Thyroid gland (tissue), 4 donors: ENCODE measurements at regions not wholly inside any gene's neighbourhood (a gene's known extent, or its start where the extent isn't known, plus 50 kb on each side); places are given as distances from the start of the nearest gene placed in this dataset.

Experiments
- DNase-seq, 2 donors: peaks; one replicate each; pipeline ENCODE4 v3.0.0-alpha.2; 2019
- H3K27ac ChIP-seq, 3 donors: fragments of 200-600 bp; sonication (generic); 1 replicate in 2 of 3; 2 replicates in 1 of 3; pipeline ENCODE4 v1.5.1; 2016 to 2019; ENCODE audit warnings: mild to moderate bottlenecking in 1 of 3, moderate library complexity in 1 of 3
- H3K27me3 ChIP-seq: fragments of 200-600 bp; sonication (generic); one replicate; pipeline ENCODE4 v1.5.1; 2019
- H3K36me3 ChIP-seq, 2 donors: fragments of 200-600 bp; sonication (generic); one replicate each; pipeline ENCODE4 v1.5.1; 2016 to 2019
- H3K4me1 ChIP-seq, 2 donors: fragments of 200-600 bp; sonication (generic); one replicate each; pipeline ENCODE4 v1.5.1; 2017 to 2019
- H3K4me3 ChIP-seq, 3 donors: fragments of 200-600 bp; sonication (generic); replicated peaks in 1 of 3; 1 replicate in 2 of 3; 2 replicates in 1 of 3; pipeline ENCODE4 v1.5.1; 2016; ENCODE audit warnings: mild to moderate bottlenecking in 1 of 3
- H3K9me3 ChIP-seq: fragments of 200-600 bp; sonication (generic); one replicate; pipeline ENCODE4 v1.5.1; 2017
- POLR2A ChIP-seq, 2 donors: fragments of 450-650 bp; IDR thresholded peaks; one replicate each; pipeline ENCODE4 v1.6.1; 2017; ENCODE audit warnings: antibody characterized with exemption in 2 of 2, mild to moderate bottlenecking in 2 of 2, moderate library complexity in 1 of 2
- WGBS, 2 donors: methylation state at CpG; one replicate each; pipeline ENCODE4 v1.1.5; 2017; 5-methylcytosine and 5-hydroxymethylcytosine counted together
- intact Hi-C: fragments of 100-400 bp; cut with DNase I; formaldehyde crosslinking; loops from one replicate; pipeline ENCODE4 v1.15.1; 2023
- TF ChIP-seq, protein P1 (sequence below), 6 experiments: fragments of 200-600 bp in 3 of 6; fragments of 450-650 bp in 3 of 6; sonication (generic) in 3 of 6; IDR thresholded peaks; one replicate each; pipeline ENCODE4 v1.5.1; 2016 to 2019; ENCODE audit warnings: antibody characterized with exemption in 6 of 6, mild to moderate bottlenecking in 2 of 6, inconsistent platforms in 1 of 6, moderate library complexity in 1 of 6

DNA sequence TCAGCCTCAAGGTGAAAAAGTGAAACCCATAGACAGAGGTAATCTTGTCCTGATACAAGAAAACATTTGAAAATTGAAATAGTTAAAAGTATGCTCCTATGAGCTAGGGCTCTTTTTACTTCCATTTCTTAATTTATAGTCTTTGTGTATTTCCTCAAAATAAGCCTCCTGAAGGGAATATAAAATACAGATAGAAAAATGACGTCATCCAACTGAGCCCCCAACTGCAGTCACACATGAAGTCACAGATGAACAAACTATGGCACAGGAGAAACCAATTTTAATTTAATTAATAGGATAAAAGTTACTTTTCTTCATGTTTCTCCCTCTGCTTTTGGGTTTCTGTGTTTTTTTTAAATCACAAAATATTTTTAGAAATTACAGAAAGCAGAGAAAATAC lies 280.3 kb downstream of the HTR7 start:
- H3K27me3 ChIP-seq = no peaks in the 10 kb centered on the region
- no peak overlapping the region for H3K4me3 ChIP-seq
- H3K9me3 ChIP-seq = no peaks in the 10 kb centered on the region
- WGBS, 2 donors = 69 to 76% methylated on average over 1 of the region's 1 CpG
- no peak for DNase-seq
- no peaks in the 10 kb centered on the region for H3K36me3 ChIP-seq
- TF ChIP-seq, protein P1, sequence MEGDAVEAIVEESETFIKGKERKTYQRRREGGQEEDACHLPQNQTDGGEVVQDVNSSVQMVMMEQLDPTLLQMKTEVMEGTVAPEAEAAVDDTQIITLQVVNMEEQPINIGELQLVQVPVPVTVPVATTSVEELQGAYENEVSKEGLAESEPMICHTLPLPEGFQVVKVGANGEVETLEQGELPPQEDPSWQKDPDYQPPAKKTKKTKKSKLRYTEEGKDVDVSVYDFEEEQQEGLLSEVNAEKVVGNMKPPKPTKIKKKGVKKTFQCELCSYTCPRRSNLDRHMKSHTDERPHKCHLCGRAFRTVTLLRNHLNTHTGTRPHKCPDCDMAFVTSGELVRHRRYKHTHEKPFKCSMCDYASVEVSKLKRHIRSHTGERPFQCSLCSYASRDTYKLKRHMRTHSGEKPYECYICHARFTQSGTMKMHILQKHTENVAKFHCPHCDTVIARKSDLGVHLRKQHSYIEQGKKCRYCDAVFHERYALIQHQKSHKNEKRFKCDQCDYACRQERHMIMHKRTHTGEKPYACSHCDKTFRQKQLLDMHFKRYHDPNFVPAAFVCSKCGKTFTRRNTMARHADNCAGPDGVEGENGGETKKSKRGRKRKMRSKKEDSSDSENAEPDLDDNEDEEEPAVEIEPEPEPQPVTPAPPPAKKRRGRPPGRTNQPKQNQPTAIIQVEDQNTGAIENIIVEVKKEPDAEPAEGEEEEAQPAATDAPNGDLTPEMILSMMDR (IDR thresholded peaks at IDR 0.05) = no peak
- no peak for TF ChIP-seq POLR2A (IDR thresholded peaks at IDR 0.05)
- no peak overlapping the region for H3K27ac ChIP-seq
- H3K4me1 ChIP-seq = no peaks in the 10 kb centered on the region
- intact Hi-C loops = no loop called here

DNA sequence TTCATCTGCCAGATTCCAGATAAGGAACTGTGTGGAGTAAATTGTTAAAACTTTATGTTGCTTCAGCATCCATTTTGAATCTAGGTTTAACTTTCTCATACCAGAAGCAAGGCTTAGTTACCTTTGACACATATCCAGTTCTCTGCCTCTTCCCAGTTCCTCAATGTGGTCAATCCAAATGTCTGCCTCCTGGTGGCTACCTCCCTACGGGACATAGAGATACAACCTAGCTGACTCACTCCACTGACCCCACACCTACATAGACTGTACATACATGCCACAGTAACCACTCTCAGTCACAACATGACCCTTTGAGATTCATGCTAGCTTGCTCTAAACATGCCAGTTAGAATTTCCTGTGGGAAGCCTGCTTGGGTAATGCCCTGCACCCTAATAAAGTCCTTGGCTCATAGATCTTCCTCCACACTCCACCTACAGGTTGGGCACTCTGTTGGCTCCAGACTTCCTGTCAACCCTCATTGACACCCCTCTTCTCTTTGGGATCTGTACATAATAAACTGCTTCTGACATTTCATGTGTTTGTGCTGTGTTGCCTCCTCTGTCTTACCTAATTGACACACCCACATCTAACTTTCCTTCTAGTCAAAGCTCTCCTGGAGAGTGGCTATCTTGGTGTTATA lies 278.1 kb downstream of the HTR7 start:
- Histone ChIP-seq H3K27me3 (no peaks in the 10 kb centered on the region), H3K36me3 (no peaks in the 10 kb centered on the region), H3K9me3 (no peaks in the 10 kb centered on the region), H3K27ac (no peak overlapping the region), H3K4me1 (no peaks in the 10 kb centered on the region), H3K4me3 (no peak overlapping the region)
- WGBS, 2 donors = 42 to 50% methylated on average over 1 of the region's 1 CpG
- TF ChIP-seq, protein P1 (IDR thresholded peaks at IDR 0.05) = no peak
- no peak for TF ChIP-seq POLR2A (IDR thresholded peaks at IDR 0.05)
- DNase-seq = no peak
- intact Hi-C loops = no loop called here

GRCh38 chr10:90583416-90583815 lies 274.4 kb downstream of the HTR7 start:
- intact Hi-C loops = no loop called here
- DNase-seq = no peak
- Histone ChIP-seq H3K27ac (no peak overlapping the region), H3K4me1 (no peaks in the 10 kb centered on the region), H3K4me3 (no peak overlapping the region), H3K9me3 (no peaks in the 10 kb centered on the region), H3K36me3 (no peaks in the 10 kb centered on the region), H3K27me3 (no peaks in the 10 kb centered on the region)
- WGBS, 2 donors = 69 to 73% methylated on average over 3 of the region's 3 CpGs
- TF ChIP-seq, protein P1 (IDR thresholded peaks at IDR 0.05) = no peak
- no peak for TF ChIP-seq POLR2A (IDR thresholded peaks at IDR 0.05)

- Histone ChIP-seq H3K9me3 (no peaks in the 10 kb centered on the region), H3K36me3 (no peaks in the 10 kb centered on the region), H3K4me1 (no peaks in the 10 kb centered on the region), H3K27ac (no peak overlapping the region), H3K27me3 (no peaks in the 10 kb centered on the region), H3K4me3 (no peak overlapping the region)
- no peak for DNase-seq
- WGBS, 2 donors = 29 to 41% methylated on average over 1 of the region's 1 CpG
- intact Hi-C loops = no loop called here
- TF ChIP-seq POLR2A (IDR thresholded peaks at IDR 0.05) = no peak
- TF ChIP-seq, protein P1 (IDR thresholded peaks at IDR 0.05) = no peak
These were observed 270.8 kb downstream of the HTR7 start for GRCh38 chr10:90587081-90587491.

- no peak overlapping the region for H3K4me3 ChIP-seq
- DNase-seq = no peak
These were observed 270.3 kb downstream of the HTR7 start for GRCh38 chr10:90587561-90587960.

More at GRCh38 chr10:90587561-90587960, 270.3 kb downstream of the HTR7 start:
- no peaks in the 10 kb centered on the region for H3K36me3 ChIP-seq
- TF ChIP-seq, protein P1 (IDR thresholded peaks at IDR 0.05) = no peak
- no peak for TF ChIP-seq POLR2A (IDR thresholded peaks at IDR 0.05)
- no peak overlapping the region for H3K27ac ChIP-seq
- no peaks in the 10 kb centered on the region for H3K9me3 ChIP-seq
- 92 to 98% methylated on average over 2 of the region's 2 CpGs for WGBS, 2 donors
- H3K4me1 ChIP-seq = no peaks in the 10 kb centered on the region
- intact Hi-C loops = no loop called here
- H3K27me3 ChIP-seq = no peaks in the 10 kb centered on the region
